Esophagus muscularis mucosa (tissue), 4 donors: ENCODE measurements at regions not wholly inside any gene's neighbourhood (a gene's known extent, or its start where the extent isn't known, plus 50 kb on each side); places are given as distances from the start of the nearest gene placed in this dataset.

Experiments
- DNase-seq: peaks from one replicate; pipeline ENCODE4 v3.0.0-alpha.2; 2017; ENCODE audit errors: extremely low spot score
- H3K27ac ChIP-seq, 4 donors: fragments of 200-600 bp; sonication (generic); replicated peaks in 1 of 4; 1 replicate in 3 of 4; 2 replicates in 1 of 4; pipeline ENCODE4 v1.5.1; 2016 to 2019; ENCODE audit warnings: mild to moderate bottlenecking in 1 of 4
- H3K27me3 ChIP-seq, 4 donors: fragments of 200-600 bp; sonication (generic); one replicate each; pipeline versions ENCODE4 v1.5.1 to v1.6.0; 2016 to 2019
- H3K36me3 ChIP-seq, 4 donors: fragments of 200-600 bp; sonication (generic); one replicate each; pipeline ENCODE4 v1.5.1; 2016 to 2019
- H3K4me1 ChIP-seq, 4 donors: fragments of 200-600 bp; sonication (generic); one replicate each; pipeline ENCODE4 v1.5.1; 2016 to 2019
- H3K4me3 ChIP-seq, 4 donors: fragments of 200-600 bp; sonication (generic); 1 replicate in 2 of 4; 2 replicates in 2 of 4; pipeline ENCODE4 v1.5.1; 2016 to 2019; ENCODE audit warnings: mild to moderate bottlenecking in 4 of 4, moderate library complexity in 1 of 4
- H3K9me3 ChIP-seq, 4 donors: fragments of 200-600 bp; sonication (generic); 1 replicate in 3 of 4; 2 replicates in 1 of 4; pipeline ENCODE4 v1.5.1; 2016 to 2019
- EP300 ChIP-seq: sonication (generic); formaldehyde crosslinking; IDR thresholded peaks from one replicate; pipeline ENCODE4 v1.6.1; 2017; ENCODE audit warnings: antibody characterized with exemption
- POLR2A ChIP-seq: fragments of 450-650 bp; IDR thresholded peaks from one replicate; pipeline ENCODE4 v1.6.1; 2017; ENCODE audit warnings: antibody characterized with exemption, moderate library complexity, mild to moderate bottlenecking, low read depth
- POLR2AphosphoS5 ChIP-seq, 2 donors: sonication (generic); formaldehyde crosslinking; IDR thresholded peaks; one replicate each; pipeline ENCODE4 v1.6.1; 2017; ENCODE audit warnings: antibody characterized with exemption in 2 of 2
- WGBS: methylation state at CpG from one replicate; pipeline ENCODE4 v1.1.5; 2018; 5-methylcytosine and 5-hydroxymethylcytosine counted together
- intact Hi-C: fragments of 100-400 bp; cut with DNase I; formaldehyde crosslinking; loops from one replicate; pipeline ENCODE4 v1.15.1; 2023
- TF ChIP-seq, protein P1 (sequence below), 3 experiments: fragments of 200-600 bp in 2 of 3; fragments of 450-650 bp in 1 of 3; sonication (generic) in 2 of 3; IDR thresholded peaks; one replicate each; pipeline ENCODE4 v1.5.1; 2017 to 2019; ENCODE audit warnings: antibody characterized with exemption in 3 of 3, mild to moderate bottlenecking in 2 of 3, moderate library complexity in 1 of 3

- no peak for DNase-seq
- Histone ChIP-seq H3K36me3 (no peaks in the 10 kb centered on the region), H3K4me3 (no peak overlapping the region), H3K27me3 (no peaks in the 10 kb centered on the region), H3K27ac (no peak overlapping the region), H3K4me1 (peaks cover 8 to 37% (median 21%) of the 10 kb centered on the region in 4 donors), H3K9me3 (no peaks in the 10 kb centered on the region)
- TF ChIP-seq POLR2A = no peak
- TF ChIP-seq, protein P1, sequence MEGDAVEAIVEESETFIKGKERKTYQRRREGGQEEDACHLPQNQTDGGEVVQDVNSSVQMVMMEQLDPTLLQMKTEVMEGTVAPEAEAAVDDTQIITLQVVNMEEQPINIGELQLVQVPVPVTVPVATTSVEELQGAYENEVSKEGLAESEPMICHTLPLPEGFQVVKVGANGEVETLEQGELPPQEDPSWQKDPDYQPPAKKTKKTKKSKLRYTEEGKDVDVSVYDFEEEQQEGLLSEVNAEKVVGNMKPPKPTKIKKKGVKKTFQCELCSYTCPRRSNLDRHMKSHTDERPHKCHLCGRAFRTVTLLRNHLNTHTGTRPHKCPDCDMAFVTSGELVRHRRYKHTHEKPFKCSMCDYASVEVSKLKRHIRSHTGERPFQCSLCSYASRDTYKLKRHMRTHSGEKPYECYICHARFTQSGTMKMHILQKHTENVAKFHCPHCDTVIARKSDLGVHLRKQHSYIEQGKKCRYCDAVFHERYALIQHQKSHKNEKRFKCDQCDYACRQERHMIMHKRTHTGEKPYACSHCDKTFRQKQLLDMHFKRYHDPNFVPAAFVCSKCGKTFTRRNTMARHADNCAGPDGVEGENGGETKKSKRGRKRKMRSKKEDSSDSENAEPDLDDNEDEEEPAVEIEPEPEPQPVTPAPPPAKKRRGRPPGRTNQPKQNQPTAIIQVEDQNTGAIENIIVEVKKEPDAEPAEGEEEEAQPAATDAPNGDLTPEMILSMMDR (IDR thresholded peaks at IDR 0.05) = no peak
- TF ChIP-seq POLR2AphosphoS5 (IDR thresholded peaks at IDR 0.05) = no peak
- no peak for TF ChIP-seq EP300
- 92% methylated on average over 5 of the region's 5 CpGs for WGBS
- intact Hi-C loops = no loop called here
Measured at GRCh38 chr21:28253961-28254360, 738.7 kb downstream of the LTN1 start.

GRCh38 chr21:28253338-28253737, 739.3 kb downstream of the LTN1 start:
- WGBS = 85% methylated on average over 3 of the region's 3 CpGs
- H3K4me1 ChIP-seq = peaks cover 8 to 37% (median 21%) of the 10 kb centered on the region in 4 donors

GRCh38 chr21:28252928-28253327, 739.7 kb downstream of the LTN1 start:
- intact Hi-C loops = no loop called here
- H3K36me3 ChIP-seq = no peaks in the 10 kb centered on the region
- 77% methylated on average over 2 of the region's 2 CpGs for WGBS
- H3K27me3 ChIP-seq = no peaks in the 10 kb centered on the region
- no peaks in the 10 kb centered on the region for H3K9me3 ChIP-seq
- H3K4me3 ChIP-seq = no peak overlapping the region
- DNase-seq = no peak
- H3K27ac ChIP-seq = no peak overlapping the region
- TF ChIP-seq POLR2A = no peak
- TF ChIP-seq POLR2AphosphoS5 (IDR thresholded peaks at IDR 0.05) = no peak
- no peak for TF ChIP-seq EP300
- TF ChIP-seq, protein P1 (IDR thresholded peaks at IDR 0.05) = no peak
- H3K4me1 ChIP-seq = peaks cover 8 to 37% (median 21%) of the 10 kb centered on the region in 4 donors

More at GRCh38 chr21:28253338-28253737, 739.3 kb downstream of the LTN1 start:
- Histone ChIP-seq H3K27me3 (no peaks in the 10 kb centered on the region), H3K4me3 (no peak overlapping the region), H3K27ac (no peak overlapping the region), H3K36me3 (no peaks in the 10 kb centered on the region), H3K9me3 (no peaks in the 10 kb centered on the region)
- TF ChIP-seq EP300 = no peak
- TF ChIP-seq, protein P1 (IDR thresholded peaks at IDR 0.05) = no peak
- TF ChIP-seq POLR2AphosphoS5 (IDR thresholded peaks at IDR 0.05) = no peak
- TF ChIP-seq POLR2A = no peak
- DNase-seq = no peak
- intact Hi-C loops = no loop called here

DNA sequence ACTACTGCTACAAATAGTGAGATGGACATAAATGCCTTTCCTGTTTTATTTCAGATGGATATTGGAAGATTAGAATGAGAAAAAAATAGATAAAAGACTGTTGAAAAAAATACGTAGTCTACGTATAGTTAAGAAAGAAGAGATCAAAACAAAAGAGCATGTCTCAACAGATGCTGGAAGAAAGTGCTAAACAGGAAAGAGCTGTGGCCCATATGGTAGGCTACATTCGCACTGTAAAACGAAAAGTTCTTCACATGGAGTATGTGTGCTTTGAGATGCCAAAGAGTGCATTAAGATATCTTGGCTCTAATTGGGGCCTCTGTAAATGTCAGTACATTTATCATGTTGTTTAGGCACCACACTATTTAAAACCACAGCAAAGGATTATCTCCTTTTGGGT, 741.7 kb downstream of the LTN1 start:
- Histone ChIP-seq H3K4me1 (peaks cover 0 to 18% (median 3%) of the 10 kb centered on the region in 4 donors), H3K9me3 (no peaks in the 10 kb centered on the region), H3K36me3 (no peaks in the 10 kb centered on the region), H3K27ac (no peak overlapping the region), H3K4me3 (no peak overlapping the region), H3K27me3 (no peaks in the 10 kb centered on the region)
- no peak for DNase-seq
- intact Hi-C loops = no loop called here
- TF ChIP-seq EP300 = no peak
- no peak for TF ChIP-seq POLR2A
- TF ChIP-seq POLR2AphosphoS5 (IDR thresholded peaks at IDR 0.05) = no peak
- TF ChIP-seq, protein P1 (IDR thresholded peaks at IDR 0.05) = no peak
- WGBS = 87% methylated on average over 4 of the region's 4 CpGs

- H3K9me3 ChIP-seq = no peaks in the 10 kb centered on the region
- no peaks in the 10 kb centered on the region for H3K36me3 ChIP-seq
- 93% methylated on average over 4 of the region's 4 CpGs for WGBS
- H3K4me3 ChIP-seq = no peak overlapping the region
- no peaks in the 10 kb centered on the region for H3K27me3 ChIP-seq
- no peak overlapping the region for H3K27ac ChIP-seq
- intact Hi-C loops = no loop called here
- no peak for DNase-seq
- peaks cover 0 to 3% (median under 1%) of the 10 kb centered on the region in 4 donors for H3K4me1 ChIP-seq
- no peak for TF ChIP-seq POLR2A
- TF ChIP-seq, protein P1 (IDR thresholded peaks at IDR 0.05) = no peak
- TF ChIP-seq POLR2AphosphoS5 (IDR thresholded peaks at IDR 0.05) = no peak
- TF ChIP-seq EP300 = no peak
Measured at GRCh38 chr21:28247454-28248020, 745.1 kb downstream of the LTN1 start.
